GM12864 (cell line): ENCODE measurements at regions not wholly inside any gene's neighbourhood (a gene's known extent, or its start where the extent isn't known, plus 50 kb on each side); places are given as distances from the start of the nearest gene placed in this dataset.

ENCODE experiments used
- DNase-seq: peaks from one replicate; pipeline ENCODE4 v3.0.0-alpha.2; 2011; ENCODE audit warnings: low read depth
- H3K4me3 ChIP-seq: 2 replicates; pipeline ENCODE4 v1.5.1; 2011; ENCODE audit warnings: mild to moderate bottlenecking, low read depth, low read length, control low read depth
- CTCF ChIP-seq: IDR thresholded peaks from 2 replicates; pipeline ENCODE4 v1.5.1; 2011; ENCODE audit warnings: low read depth, mild to moderate bottlenecking, moderate library complexity, low read length, control low read depth, inconsistent platforms; ENCODE audit errors: missing control alignments

- TF ChIP-seq CTCF, result no peak
- DNase-seq, result no peak
- peak overlapping the region; percentile 80 for H3K4me3 ChIP-seq
These were observed 61.9 kb upstream of the MEGF10 start for GRCh38 chr5:127228540-127229184.

GRCh38 chr5:127229185-127229889 lies 61.3 kb upstream of the MEGF10 start:
- TF ChIP-seq CTCF, result peak; percentile 10
- no peak for DNase-seq
- peak overlapping the region; percentile 80 for H3K4me3 ChIP-seq

- no peak for TF ChIP-seq CTCF
- DNase-seq, result no peak
- no peak overlapping the region for H3K4me3 ChIP-seq
These were observed 59.5 kb upstream of the MEGF10 start for GRCh38 chr5:127231118-127231517.

- no peak overlapping the region for H3K4me3 ChIP-seq
- DNase-seq, result no peak
- TF ChIP-seq CTCF, result no peak
These were observed 57.0 kb upstream of the MEGF10 start for GRCh38 chr5:127233590-127233989.

- no peak for DNase-seq
- TF ChIP-seq CTCF, result no peak
- no peak overlapping the region for H3K4me3 ChIP-seq
These were observed 55.5 kb upstream of the MEGF10 start for GRCh38 chr5:127235136-127235535.

GRCh38 chr5:127236254-127236653 lies 54.3 kb upstream of the MEGF10 start:
- no peak overlapping the region for H3K4me3 ChIP-seq
- no peak for TF ChIP-seq CTCF
- no peak for DNase-seq
